LNCaP clone FGC (cell line): ENCODE measurements at regions not wholly inside any gene's neighbourhood (a gene's known extent, or its start where the extent isn't known, plus 50 kb on each side); places are given as distances from the start of the nearest gene placed in this dataset.

Source experiments
- DNase-seq: peaks from one replicate; pipeline ENCODE4 v3.0.0-alpha.2; 2011; ENCODE audit warnings: low read depth
- H3K4me3 ChIP-seq: 2 replicates; pipeline ENCODE4 v1.5.1; 2011; ENCODE audit warnings: mild to moderate bottlenecking, low read depth, low read length, control low read depth
- TF ChIP-seq, protein P1 (sequence below): IDR thresholded peaks from 2 replicates; pipeline ENCODE4 v1.5.1; 2012; ENCODE audit warnings: mild to moderate bottlenecking; ENCODE audit not compliant: control insufficient read depth, insufficient read depth; ENCODE audit errors: extremely low read depth

DNA sequence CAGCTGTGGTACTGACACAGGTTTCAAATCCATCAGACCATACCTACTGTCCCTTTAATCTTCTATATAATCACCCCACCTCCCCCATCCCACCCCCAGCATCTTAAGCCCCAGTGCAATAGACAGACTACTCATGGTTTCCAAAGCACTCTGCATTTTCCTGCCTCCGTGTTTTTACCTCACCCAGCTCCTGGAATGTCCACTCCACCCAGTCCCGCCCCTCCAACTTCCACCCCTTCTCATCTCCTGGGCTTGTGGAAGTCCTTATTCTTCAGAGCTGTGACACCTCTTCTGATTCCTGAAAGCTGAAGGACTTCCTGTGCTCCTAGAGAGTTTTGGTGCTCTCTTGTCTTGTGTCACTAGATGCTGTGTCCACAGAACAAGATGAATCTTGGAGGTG is 94.3 kb downstream of the EFNB1 start:
- no peak overlapping the region for H3K4me3 ChIP-seq
- DNase-seq: no peak
- TF ChIP-seq, protein P1, sequence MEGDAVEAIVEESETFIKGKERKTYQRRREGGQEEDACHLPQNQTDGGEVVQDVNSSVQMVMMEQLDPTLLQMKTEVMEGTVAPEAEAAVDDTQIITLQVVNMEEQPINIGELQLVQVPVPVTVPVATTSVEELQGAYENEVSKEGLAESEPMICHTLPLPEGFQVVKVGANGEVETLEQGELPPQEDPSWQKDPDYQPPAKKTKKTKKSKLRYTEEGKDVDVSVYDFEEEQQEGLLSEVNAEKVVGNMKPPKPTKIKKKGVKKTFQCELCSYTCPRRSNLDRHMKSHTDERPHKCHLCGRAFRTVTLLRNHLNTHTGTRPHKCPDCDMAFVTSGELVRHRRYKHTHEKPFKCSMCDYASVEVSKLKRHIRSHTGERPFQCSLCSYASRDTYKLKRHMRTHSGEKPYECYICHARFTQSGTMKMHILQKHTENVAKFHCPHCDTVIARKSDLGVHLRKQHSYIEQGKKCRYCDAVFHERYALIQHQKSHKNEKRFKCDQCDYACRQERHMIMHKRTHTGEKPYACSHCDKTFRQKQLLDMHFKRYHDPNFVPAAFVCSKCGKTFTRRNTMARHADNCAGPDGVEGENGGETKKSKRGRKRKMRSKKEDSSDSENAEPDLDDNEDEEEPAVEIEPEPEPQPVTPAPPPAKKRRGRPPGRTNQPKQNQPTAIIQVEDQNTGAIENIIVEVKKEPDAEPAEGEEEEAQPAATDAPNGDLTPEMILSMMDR: no peak

DNA sequence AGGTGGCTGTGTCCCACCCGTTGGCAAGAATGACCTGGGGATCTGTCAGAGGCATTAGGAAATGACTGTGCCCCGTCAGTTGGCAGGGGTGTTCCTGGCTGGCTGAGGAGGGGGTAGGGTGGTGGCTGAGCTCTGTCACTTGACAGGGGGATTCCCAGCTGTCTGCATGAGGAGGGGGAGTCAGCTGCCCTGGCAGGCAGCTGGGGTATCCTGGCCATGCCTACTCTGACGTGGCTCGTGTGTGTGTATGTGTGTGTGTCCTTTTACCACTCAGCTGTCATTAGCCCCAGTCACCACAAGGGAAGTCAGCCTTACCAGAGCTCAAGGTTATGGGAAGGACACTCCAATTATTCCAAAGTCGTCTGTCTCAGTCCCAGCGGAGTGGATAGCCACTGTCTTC is 93.2 kb downstream of the EFNB1 start:
- TF ChIP-seq, protein P1: no peak
- H3K4me3 ChIP-seq: no peak overlapping the region
- no peak for DNase-seq

DNA sequence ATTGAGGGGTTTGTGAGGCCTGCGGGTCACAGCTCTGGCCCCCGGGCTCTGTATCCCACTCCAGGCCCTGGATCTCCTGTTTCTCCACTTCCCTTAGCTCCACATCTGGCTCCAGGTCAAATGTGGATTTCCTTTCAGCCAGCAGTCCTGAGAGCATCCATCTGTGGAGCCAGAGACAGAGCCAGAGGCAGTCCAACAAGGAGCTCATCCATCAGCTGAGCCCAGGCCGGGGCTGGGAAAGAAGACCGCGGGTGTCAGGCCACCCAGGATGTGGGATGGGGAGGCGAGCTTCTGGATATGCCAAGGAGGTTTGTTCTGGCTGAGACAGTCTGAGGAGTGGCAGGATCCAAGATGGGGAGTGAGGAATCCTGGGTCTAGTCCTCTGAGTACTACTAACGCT is 91.7 kb downstream of the EFNB1 start:
- H3K4me3 ChIP-seq: no peak overlapping the region
- DNase-seq: no peak
- TF ChIP-seq, protein P1: no peak

DNA sequence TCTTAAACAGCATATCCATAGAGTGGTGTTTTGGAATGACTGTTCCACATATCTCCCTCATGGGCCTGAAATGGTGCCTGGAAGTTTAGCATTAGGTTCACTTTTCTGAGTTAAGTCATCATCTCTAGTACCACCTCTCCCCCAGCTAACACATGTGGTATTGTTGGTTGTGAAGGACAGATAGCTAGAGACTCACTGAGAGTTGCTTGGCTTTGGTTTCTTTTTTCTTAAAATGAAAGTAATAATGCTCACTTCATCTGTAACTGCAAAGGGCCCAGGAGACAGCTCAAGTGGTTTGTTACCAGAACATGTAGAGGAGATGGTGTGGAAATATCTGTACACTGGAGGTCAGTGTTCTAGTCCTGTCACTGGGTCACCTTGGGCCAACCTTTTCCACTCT is 90.9 kb downstream of the EFNB1 start:
- TF ChIP-seq, protein P1: no peak
- H3K4me3 ChIP-seq: no peak overlapping the region
- DNase-seq: no peak

DNA sequence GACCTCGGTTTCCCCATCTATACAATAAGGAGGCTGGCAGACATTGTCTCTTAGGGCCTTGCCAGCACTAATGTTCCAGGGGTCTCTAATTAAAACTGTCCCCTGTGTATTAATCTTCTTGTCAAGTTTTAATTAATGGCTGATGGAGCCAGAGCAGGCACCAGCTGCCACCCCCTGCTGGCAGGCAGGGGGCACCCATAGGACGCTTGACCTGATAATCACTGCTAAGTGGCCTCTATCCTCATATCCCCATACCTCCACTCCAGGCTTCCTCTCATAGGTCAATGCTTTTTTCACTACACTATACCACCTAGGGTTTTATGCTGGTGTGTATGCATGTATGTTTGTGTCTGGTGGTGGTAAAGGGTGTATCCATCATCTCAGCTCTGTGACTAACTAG is 89.4 kb downstream of the EFNB1 start:
- H3K4me3 ChIP-seq: no peak overlapping the region
- TF ChIP-seq, protein P1: no peak
- DNase-seq: no peak

DNA sequence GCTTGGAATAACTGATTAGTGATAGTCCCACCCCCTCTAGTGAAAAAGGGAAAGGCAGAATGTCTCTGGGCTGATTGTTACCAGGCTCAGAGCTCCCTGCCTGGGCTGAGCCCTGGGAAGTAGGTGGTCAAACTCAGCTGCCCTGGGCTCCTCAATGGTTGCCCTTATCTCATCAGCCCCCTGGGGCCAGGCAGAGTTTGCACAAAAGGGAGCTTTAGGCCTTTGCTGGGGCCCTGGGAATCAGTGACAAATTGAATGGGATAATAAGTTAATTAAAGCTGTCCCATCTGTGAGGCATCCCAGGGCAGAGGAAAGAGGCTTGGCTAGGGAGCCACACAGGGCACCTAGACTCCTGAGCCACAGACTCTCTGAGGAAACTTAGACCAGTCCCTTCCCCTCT is 89.0 kb downstream of the EFNB1 start:
- TF ChIP-seq, protein P1: no peak
- no peak overlapping the region for H3K4me3 ChIP-seq
- DNase-seq: no peak

DNA sequence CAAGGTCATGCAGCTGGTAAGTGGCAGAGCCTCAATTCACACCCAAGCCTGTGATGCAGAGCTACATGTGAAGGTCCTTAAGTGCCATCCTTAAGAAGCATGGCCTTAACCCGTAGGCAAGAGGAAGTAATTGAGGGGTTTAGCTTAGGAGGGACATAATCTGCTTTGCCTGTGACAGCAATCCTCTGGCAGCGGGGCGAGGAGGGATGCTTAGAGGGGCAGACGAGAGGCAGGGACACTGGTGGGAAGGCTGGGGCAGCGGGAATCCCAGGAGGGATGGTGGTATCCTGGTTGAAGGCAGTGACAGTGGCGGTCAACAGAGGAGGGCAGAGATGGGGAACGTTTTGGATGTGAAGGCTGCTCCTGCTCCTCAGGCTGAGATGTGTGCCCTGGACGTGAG is 88.1 kb downstream of the EFNB1 start:
- no peak overlapping the region for H3K4me3 ChIP-seq
- no peak for DNase-seq
- TF ChIP-seq, protein P1: no peak
